Kasumi-1 (cell line): ENCODE measurements at regions not wholly inside any gene's neighbourhood (a gene's known extent, or its start where the extent isn't known, plus 50 kb on each side); places are given as distances from the start of the nearest gene placed in this dataset.

Experiments used
- DNase-seq, 2 experiments: peaks; one replicate each; lab custom pipeline; 2025; lab: John Stamatoyannopoulos, UW

DNA sequence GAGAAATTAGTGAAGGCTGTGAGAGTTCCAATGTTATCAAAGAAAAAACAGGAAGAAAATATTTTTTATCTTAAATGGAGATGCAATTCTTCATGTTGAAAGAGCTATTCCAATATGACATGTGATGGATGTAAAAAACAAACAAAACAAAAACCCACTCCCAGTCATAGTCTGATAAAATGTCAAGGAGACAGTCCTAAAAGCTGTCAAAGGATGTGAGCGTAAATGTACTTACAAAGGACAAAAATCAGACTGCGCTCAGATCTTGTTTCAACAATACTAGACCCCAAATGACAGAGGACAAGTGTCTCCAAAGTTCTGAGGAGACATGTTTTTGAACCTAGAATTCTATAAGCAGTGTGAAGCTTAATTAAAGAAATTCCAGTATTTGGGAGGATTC lies 265.8 kb downstream of the PLPP3 start:
- no peak for DNase-seq

DNA sequence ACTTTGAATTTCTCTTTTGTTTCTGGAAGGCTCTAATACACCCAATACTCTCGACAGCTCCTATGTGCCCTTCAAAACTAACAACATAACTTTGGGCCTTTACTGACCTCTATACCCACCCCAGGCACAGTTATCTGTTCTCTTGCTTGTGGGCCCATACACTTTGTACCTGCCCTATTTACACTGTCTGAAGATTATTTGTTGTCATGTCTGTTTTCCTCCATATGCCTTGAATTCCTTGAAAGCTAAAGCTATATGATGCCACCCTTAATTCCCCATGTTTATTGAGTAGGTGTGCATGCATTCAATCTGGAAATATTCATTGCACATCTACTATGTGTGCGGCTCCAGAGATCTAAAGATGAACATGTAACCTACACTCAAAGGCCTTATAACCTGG lies 267.6 kb downstream of the PLPP3 start:
- no peak for DNase-seq

DNA sequence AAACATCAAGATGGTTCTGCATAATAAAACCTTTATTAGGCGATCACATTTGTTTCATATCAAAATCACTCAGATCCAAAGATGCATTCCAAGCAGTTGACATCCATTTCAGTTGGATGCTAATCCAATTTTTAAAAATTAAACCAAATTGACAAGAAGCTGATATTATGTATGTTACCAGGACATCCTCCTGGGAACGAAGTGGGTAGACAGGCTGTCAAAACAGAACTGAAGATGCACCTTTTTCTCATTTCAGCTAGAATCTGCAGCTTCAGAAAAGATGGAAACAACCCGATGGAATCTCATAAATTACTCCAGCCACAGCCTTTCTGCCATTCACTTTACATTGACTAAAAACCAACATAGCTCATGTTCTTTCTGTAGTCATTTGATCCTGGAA lies 268.4 kb downstream of the PLPP3 start:
- DNase-seq, result no peak

DNA sequence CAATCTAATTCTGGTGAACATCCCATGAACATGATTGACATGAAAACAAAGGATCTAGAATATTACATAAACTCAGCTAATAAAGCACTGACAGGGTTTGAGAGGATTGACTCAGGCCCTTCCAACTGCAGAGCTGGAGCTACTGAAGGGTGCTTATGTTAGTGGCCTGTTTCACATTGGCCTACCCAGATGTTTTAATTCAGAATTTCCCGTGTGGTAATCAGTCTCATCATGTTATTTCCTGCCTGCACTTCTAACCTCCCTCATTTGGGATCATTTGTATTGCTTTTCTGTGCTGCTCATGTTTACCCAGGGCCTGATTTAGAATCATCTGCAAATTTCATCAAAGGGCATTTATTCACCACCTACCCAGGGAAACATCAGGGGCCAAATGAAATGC lies 270.3 kb downstream of the PLPP3 start:
- no peak for DNase-seq

DNA sequence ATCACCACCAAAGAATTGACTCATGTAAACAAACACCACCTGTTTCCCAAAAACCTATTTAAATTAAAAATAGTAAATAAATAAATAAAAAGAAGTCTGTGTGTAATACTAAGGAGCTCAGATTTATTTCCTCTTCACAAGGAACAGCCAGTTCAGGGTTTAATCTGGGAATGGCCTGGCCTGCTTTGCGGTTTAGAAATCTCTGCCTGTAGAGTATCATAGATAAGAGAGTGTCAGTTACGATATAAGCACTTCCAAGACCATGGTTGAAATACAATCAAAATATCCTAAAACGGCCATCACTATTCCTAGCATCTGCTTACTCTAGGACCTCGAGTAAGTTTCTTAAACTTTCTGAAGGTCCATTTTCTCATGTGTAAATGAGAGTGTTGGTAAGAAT lies 274.4 kb downstream of the PLPP3 start:
- DNase-seq, result no peak

DNA sequence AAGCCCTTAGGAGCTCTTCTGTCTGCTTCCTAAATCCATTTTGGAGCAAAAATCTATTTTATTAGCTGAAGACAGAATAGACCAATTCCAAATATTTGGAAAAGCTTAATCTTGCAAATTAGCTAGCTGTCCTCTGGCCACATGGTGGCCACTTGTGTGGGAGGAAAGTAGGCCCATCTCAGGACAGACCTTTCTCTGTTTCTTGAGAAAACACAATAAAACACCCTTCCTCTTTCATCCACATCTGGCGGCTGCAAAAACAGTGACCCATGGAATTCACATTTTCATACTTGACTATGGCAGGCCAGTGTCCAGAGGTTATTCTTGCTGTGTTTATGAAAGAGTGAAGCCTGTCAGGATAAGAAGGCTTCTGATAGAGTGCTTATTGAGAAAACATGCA lies 275.6 kb downstream of the PLPP3 start:
- no peak for DNase-seq

DNA sequence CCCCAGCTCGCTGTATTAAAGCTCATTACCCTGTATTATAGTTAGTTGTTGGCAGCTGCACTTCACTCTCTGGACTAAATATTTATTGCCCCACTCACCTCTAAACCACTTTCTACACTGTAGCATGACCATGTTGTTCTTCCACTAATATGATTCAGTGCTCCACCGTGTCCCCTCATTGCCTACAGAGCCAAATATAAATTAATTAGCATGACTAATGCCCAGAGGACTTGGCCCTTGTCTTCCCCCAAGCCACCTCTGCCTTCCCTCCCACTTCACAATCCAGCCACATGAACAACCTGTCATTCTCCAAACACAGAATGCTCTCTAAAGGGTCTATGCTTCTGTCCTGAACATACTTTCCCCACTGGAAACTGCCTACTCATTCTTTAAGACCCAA lies 276.5 kb downstream of the PLPP3 start:
- no peak for DNase-seq

DNA sequence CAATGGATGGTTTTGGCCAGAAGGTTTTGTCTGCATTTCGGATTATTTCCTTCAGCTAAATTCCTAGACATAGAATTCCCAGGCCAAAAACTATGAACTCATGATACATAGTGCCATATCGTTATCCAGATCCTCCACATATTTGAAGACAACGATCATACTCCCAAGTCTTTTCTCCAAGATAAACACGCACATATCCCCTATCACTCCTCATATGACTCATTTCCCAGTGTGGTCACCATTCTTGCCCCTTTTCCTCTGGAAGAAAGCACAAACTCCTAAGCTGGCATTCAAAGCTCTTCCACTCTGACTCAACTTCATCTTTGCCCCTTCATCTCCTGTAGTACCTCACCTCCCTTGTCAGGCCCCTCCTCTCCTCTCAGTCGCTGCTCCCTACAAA lies 277.6 kb downstream of the PLPP3 start:
- no peak for DNase-seq

DNA sequence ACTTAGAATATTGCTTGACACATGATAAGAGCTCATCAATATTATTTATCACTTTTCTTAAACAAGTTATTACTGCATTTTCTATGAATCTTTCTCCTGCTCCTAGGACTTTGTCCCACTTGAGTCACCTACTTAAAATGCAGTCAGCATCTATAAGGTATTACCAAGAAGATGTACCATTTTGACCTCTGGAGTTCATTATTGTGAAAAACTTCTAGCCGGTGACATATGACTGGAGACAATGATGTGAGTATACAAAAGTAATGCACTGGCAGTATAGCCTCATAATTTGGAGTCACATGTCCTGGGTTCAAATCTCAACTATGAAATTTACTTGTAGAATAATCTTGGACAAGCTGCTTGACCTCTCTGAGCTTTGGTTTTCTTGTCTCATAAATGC lies 278.5 kb downstream of the PLPP3 start:
- no peak for DNase-seq

DNA sequence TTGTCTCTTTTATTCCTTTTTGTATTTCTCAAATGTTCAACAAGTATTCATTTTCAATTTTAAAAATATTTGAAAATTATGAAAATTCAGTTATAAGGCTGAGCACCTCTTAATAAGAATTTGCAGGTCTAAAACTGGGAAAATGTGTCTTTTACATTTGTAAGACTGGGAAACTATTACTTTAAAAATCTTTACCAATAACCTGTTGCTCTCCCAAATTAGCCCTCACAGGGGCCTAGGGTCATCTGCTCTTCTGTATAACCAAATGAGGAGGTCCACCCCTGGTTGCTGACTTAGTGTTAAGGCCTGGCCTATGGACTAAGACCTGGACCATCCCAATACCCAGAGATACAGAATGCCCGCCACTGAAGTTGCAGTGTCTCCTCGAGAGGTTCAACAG lies 280.5 kb downstream of the PLPP3 start:
- no peak for DNase-seq

DNA sequence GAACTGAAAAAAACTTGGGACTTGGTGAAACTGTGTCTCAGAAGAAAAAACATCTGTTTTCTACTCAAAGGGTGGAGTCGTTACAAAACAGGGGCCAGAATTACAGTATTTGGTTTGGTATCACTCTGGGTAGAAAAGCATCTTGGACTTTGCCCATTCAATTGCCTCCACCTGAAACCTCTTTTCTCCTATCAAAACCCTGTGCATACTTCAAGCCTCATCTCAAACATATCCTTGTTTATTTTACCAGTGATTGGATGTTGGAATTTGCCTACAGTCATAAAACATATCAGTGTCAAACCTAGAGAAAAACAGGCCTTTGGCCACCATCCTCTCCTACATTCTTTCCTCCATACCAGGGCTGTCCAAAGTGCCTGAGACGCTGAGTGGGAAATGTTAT lies 281.5 kb downstream of the PLPP3 start:
- DNase-seq, result no peak

DNA sequence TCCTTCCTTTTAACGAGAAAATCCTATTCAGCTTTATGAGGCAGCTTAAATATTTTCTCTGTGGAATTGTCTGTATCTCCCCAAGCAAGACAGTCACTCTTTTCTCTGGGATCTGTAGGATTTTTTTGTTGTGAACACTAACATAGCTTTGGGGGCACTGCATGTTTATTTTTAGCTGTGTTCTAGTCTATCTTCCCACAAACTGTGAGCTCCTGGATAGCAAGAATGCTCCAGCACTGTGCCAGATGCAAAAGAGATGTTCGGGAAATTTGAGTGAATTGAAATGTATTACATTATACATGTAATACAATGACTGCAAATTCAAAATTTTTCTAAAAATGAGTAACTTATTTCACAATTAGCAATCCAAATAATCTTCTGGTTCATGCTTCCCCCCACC lies 282.2 kb downstream of the PLPP3 start:
- no peak for DNase-seq

DNA sequence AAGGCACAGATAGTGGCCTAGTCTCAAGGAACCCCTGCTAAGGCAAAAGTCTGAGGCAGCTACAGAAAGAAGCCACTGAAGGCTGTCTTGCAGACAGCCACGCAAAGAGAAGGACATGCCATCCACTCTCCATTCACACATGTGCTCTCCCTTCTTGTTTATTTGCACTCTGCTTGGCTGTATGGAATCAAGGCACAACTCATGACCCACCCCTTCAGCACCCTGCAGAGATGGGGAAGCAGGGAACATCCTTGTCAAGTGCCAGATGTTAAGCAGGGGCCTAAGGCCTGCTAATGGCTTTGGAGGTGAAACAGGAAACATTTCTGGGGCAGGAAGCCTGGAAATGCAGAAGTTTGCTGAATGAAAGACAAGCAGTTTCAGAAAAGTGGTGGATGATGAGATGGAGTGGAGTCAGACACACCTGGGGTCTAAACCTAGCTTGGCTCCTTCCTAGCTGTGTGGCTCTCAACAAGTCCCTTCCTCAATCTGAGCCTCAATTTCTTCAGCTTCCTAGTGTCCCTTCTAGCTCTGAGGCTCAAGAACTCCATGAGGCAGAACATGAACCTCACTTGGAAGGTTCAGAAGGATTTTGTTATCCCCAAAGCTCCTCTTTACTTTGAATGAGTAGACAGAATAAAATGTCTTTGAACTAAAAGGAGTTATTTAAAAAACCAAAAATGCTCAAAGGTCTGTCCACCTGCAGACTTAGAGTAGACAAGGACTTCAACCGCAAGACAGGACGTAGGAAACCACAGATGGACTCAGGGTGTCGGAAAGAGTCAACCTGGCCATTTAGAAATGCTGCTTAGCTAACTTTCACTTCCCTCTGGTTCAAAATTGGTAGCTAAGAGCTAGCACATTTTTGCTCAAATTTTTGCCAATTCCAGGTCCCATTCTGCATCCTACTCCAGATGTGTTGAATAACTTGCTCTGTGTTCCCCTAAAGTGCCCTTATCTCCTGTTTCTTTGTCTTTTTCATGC lies 283.1 kb downstream of the PLPP3 start:
- no peak for DNase-seq

DNA sequence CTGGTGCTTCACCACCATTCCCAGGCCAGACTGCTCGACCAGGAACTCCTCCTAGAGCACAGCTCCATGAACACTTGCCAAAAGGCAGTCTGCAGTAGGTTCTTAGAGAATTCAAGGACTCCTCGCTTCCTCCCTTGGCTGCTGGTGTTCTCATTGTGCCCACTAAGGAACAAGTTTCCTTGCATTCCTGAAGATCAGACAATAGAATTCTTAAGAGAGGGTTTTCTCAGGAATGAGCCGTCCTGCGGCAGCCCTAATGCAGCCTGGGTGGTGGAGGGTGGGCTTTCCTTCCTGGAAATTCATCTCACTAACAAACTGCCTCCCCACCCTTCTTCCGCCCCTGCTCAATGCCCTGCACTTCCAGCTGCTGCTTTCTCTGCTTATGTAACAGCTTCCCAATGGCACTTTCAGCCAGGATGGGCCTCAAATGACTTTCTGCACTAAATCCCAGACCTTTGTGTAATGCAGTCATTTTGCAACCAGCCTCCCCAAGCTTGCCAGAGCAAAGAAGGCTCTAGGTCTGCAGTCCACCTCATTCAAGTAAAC lies 287.9 kb downstream of the PLPP3 start:
- no peak for DNase-seq

DNA sequence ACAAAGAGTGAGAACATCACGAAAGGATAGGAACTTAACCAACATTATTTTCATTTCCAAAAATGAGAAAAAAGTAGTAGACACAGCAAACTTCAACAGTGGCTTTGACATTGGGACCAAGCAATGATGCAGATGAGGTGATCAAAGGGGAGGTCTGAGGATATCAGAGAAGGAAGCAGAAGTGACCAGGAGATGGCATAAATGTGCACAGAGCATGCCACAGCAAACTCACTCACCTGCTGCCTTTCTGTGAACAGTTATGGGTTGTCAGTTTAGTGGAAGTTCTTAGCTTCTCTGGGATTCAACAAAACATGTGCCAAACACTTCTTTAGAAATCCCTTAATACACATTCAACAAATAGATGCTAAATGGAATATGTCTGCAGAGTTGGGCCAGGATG lies 290.1 kb downstream of the PLPP3 start:
- DNase-seq, result no peak

DNA sequence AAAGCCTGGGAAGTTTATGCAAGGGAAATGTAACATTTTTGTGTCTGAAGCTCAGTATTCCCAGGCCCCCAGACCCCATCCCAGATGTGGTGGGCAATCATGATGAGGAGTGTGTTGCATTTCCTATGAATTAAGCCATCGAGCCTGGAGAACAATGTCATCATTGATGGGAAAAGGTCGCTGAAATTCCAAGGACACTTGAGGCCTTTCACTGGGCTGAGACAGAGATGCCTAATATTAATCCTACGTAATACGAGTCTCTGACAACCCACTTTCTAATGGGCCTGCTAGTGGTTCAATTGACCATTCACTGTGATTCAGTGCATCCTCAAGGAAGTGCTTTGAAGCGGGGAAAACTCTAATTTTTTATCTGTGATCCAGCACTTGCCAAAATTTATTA lies 291.6 kb downstream of the PLPP3 start:
- DNase-seq, result no peak

DNA sequence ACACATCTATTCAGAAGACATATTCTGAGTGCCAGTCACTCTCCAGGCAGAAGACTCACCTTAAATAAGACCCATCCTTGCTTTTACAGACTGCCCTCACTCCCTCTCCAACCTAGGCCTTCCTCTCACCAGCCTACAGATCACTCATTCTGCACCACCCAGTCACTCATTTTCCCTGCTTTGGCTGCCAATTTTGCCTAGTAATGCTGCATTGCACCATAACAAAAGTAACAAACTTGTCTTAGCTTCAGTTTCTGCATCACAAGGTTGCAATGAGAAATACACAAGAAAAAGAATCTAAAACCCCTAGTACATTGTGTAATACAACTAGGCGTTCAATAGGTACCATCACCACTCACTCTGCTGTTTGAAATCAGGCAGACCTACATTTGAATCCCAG lies 292.4 kb downstream of the PLPP3 start:
- DNase-seq, result no peak

DNA sequence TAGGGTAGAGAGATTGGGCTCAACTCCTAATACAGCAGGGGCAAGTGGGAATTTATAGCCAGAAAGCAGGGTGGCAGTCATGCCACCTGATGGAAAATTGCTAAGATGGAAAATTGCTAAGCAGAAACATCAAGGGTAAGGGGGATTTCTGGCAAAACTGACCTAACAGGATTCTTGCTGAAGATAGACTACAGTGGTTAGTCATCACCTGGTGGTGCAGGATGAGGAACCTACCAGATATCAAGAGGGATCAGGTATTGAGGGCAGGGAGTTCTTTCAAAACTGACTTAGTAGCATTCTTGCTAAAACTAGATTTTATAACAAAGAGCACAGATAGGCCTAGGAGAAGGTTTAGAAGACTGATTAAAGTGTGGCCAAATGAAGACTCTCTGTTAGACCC lies 292.9 kb downstream of the PLPP3 start:
- DNase-seq, result no peak

DNA sequence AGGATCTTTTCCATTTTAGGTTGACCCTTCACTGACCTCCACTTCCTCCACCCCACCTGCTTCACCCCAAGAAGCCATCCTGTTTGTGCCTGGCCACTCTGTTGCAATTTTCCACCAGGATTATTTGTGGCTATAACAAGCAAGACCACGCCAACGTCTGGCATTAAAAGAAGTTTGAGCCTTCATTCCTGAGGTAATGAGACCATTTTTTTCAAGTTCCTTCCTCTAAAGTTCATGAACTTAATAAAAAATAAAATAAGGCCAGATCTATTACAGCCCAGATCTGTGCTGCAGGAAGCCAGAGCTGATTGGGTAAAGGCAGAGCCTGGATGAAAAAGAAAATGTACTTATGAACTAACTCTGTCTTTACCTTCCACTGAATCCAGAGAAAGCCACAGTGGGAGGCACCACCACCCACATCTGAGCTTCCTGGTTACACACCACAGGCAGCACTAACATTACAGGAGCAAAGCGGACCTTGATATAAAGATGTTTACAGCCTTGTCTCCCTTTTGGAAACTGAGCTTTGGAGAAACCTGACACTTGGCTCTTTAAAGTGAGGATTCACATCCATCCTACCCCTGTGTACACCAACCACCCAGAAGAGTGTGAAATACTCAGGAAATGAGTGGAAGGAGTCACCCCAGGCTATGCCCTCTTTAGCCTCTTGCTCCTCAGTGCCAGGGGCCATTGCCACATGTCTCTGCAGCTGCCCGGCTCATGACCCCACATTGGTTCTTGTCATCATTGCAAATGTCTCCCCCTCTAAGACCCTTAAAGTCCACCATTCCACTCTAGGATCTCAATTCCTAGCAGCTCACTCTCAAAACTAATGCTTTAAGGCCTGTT lies 293.6 kb downstream of the PLPP3 start:
- no peak for DNase-seq

DNA sequence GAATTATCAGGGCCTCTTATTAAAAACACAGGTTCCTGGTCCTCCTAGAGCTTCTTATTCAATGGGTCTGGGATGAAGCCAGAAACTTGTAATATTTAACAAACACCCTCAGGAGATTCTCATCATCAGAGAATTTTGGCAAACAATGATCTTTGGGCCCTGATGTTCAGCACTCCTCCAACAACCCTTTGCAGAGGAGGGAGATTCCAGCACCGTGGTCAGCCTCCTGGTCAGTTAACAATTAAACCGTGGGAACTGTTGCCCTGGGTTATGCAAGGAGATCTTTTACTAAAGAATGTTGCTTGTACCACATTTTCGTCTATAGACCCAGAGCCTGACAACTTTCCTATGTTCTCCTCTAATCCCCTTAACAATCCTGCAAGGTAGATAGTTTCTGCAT lies 294.4 kb downstream of the PLPP3 start:
- no peak for DNase-seq

DNA sequence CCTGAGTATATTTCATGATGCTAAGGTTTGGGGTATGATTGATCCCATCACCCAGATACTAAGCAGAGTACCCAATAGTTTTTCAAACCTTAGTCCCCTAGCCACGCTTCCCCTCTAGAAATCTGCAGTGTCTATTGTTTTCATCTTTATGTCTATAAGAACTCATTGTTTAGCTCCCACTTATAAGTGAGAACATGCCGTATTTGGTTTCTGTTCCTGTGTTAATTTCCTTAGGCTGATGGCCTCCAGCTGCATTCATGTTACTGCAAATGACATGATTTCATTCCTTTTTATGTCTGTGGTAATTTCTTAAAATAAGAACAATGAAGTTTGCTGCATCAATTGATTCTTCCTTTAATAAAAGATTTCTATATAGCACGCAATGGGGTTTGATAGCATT lies 301.3 kb downstream of the PLPP3 start:
- DNase-seq, result no peak

DNA sequence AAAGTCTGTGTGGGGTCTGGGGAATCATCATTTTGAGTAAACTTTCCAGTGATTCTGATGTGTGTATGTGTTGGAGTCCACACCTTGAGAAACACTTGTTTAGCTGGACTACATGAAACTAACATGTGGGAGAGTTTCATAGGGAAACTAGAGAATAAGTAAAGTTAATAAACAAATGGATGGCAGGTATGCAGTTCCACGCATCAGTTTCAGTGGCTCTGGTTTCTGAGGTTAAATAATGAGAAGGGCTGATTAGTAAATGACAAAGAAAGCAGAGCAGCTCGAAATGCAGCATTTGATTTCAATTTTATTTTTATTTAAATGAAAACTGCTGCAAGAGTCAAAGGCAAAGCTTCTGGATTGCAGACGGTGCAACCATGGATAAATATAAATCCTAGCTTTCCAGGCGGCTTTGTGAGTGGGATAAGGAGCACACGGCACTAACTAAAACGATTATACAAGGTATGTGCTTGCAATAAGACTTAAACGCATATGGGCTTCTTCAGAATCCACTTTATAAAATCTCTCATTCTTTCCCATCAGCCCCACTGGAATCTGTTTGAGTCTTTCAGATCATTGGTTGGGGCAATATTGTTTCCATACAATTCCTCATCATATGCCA lies 310.7 kb downstream of the PLPP3 start:
- DNase-seq, result no peak
